ENCODE measurements at regions not wholly inside any gene's neighbourhood (a gene's known extent, or its start where the extent isn't known, plus 50 kb on each side); places are given as distances from the start of the nearest gene placed in this dataset.

DNA sequence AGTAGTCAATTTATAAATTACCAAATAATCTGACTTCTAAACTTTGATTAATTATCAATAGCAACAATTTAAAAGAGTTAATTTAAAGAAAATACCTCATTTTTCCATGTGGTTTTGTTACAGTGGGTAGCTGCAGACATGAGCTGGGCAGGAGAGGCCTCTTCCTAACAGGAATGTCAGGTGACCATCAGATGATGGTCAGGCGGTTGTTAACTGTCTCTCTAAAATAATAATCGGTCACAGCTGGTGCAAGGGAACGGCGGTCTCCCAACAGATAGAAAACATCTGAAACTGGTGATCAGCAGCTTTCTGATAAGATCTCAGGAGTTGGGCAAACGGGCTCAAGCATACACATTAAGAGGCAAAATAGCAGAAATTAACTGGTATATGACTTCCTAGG lies 342.7 kb upstream of the CYLC2 start:
- TF ChIP-seq, protein P1, sequence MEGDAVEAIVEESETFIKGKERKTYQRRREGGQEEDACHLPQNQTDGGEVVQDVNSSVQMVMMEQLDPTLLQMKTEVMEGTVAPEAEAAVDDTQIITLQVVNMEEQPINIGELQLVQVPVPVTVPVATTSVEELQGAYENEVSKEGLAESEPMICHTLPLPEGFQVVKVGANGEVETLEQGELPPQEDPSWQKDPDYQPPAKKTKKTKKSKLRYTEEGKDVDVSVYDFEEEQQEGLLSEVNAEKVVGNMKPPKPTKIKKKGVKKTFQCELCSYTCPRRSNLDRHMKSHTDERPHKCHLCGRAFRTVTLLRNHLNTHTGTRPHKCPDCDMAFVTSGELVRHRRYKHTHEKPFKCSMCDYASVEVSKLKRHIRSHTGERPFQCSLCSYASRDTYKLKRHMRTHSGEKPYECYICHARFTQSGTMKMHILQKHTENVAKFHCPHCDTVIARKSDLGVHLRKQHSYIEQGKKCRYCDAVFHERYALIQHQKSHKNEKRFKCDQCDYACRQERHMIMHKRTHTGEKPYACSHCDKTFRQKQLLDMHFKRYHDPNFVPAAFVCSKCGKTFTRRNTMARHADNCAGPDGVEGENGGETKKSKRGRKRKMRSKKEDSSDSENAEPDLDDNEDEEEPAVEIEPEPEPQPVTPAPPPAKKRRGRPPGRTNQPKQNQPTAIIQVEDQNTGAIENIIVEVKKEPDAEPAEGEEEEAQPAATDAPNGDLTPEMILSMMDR (conservative IDR thresholded peaks at IDR 0.05; ENCODE audit: low read depth, low read length), result no peak
- no peak for TF ChIP-seq EZH2 (IDR thresholded peaks at IDR 0.05; ENCODE audit: borderline replicate concordance, low read depth, low read length, poor library complexity, severe bottlenecking)
